HepG2 (cell line): ENCODE measurements at regions not wholly inside any gene's neighbourhood (a gene's known extent, or its start where the extent isn't known, plus 50 kb on each side); places are given as distances from the start of the nearest gene placed in this dataset.

Source experiments
- ATAC-seq: fragments of 200-7000 bp; cut with Tn5 transposase; 3 replicates; pipeline ENCODE4 v1.9.1; 2020; ENCODE audit warnings: mild to moderate bottlenecking, moderate library complexity
- BruUV-seq: library from RNA; stranded (reverse); fragments of 400-500 nt; replicated peaks from 2 replicates; lab custom pipeline; 2021; lab: Mats Ljungman, UMichigan
- CTCF ChIA-PET: fragments of 300-600 bp; formaldehyde crosslinking; extraction: SDS; loops from one replicate; lab custom pipeline; 2021; ENCODE audit warnings: low total read pairs, inconsistent platforms, low intra/inter-chr PET ratio; lab: Yijun Ruan, JAX
- POLR2A ChIA-PET: fragments of 350-600 bp; sonication (Branson Sonifier 250); formaldehyde crosslinking; loops from one replicate; lab custom pipeline; 2020; ENCODE audit warnings: antibody characterized with exemption, inconsistent platforms; lab: Yijun Ruan, JAX
- DNase-seq: peaks from one replicate; pipeline ENCODE4 v3.0.0-alpha.2; 2015; ENCODE audit warnings: low spot score
- FAIRE-seq: peaks from 3 replicates; lab custom pipeline; 2011; peaks lifted over from hg19 to GRCh38; lab: Jason Lieb, UNC
- H2AFZ ChIP-seq: one replicate; pipeline ENCODE4 v1.6.1; 2011; ENCODE audit warnings: low read length, inconsistent platforms
- H3K27ac ChIP-seq: fragments of 300-600 bp; 3 replicates; pipeline ENCODE4 v1.8.0; 2011; ENCODE audit warnings: mixed run types, mild to moderate bottlenecking, mixed read lengths, low read length, inconsistent platforms; ENCODE audit not compliant: insufficient read depth; ENCODE audit errors: extremely low read length
- H3K27me3 ChIP-seq, 2 experiments: fragments of 200-600 bp in 1 of 2; 2 replicates in 1 of 2; 3 replicates in 1 of 2; pipeline versions ENCODE4 v1.6.0 to v1.8.0; 2011; ENCODE audit warnings: low read length in 2 of 2, mild to moderate bottlenecking in 2 of 2, moderate library complexity in 2 of 2, inconsistent platforms in 1 of 2; ENCODE audit not compliant: insufficient read depth in 2 of 2, control insufficient read depth in 1 of 2
- H3K36me3 ChIP-seq, 2 experiments: fragments of 200-600 bp in 1 of 2; replicated peaks in 1 of 2; 2 replicates in 1 of 2; 3 replicates in 1 of 2; pipeline versions ENCODE4 v1.5.1 to v1.8.0; 2011; ENCODE audit warnings: low read length in 2 of 2, inconsistent platforms in 1 of 2; ENCODE audit not compliant: insufficient read depth in 2 of 2, control insufficient read depth in 1 of 2
- H3K4me1 ChIP-seq: 2 replicates; pipeline ENCODE4 v1.5.1; 2012; ENCODE audit warnings: low read length, inconsistent platforms; ENCODE audit not compliant: insufficient read depth
- H3K4me2 ChIP-seq: 2 replicates; pipeline ENCODE4 v1.6.0; 2011; ENCODE audit warnings: low read depth, low read length, inconsistent platforms
- H3K4me3 ChIP-seq, 3 experiments: fragments of 200-600 bp in 1 of 3; sonication (generic), shearing (Covaris generic) in 1 of 3; replicated peaks in 1 of 3; 2 replicates each; pipeline ENCODE4 v1.5.1; 2011 to 2016; ENCODE audit warnings: low read length in 3 of 3, inconsistent platforms in 2 of 3, low read depth in 2 of 3, mild to moderate bottlenecking in 2 of 3, control low read depth in 1 of 3, mixed read lengths in 1 of 3; ENCODE audit not compliant: insufficient read depth in 1 of 3
- H3K79me2 ChIP-seq: one replicate; pipeline ENCODE4 v1.6.1; 2011; ENCODE audit warnings: low read length, inconsistent platforms; ENCODE audit not compliant: insufficient read depth
- H3K9ac ChIP-seq: 2 replicates; pipeline ENCODE4 v1.6.0; 2011; ENCODE audit warnings: mild to moderate bottlenecking, low read depth, low read length, inconsistent platforms; ENCODE audit not compliant: insufficient read depth
- H3K9me3 ChIP-seq: 2 replicates; pipeline ENCODE4 v1.5.1; 2012; ENCODE audit warnings: mild to moderate bottlenecking, low read length
- H4K20me1 ChIP-seq: 2 replicates; pipeline ENCODE4 v1.6.0; 2011; ENCODE audit warnings: inconsistent platforms, mild to moderate bottlenecking, low read length, moderate library complexity; ENCODE audit not compliant: insufficient read depth
- CREM ChIP-seq, 2 experiments: sonication (generic) in 1 of 2; formaldehyde crosslinking in 1 of 2; IDR thresholded peaks; 2 replicates each; pipeline versions ENCODE4 v1.4.0 to v1.6.1; 2016 to 2020; ENCODE audit warnings: antibody characterized with exemption in 1 of 2, mild to moderate bottlenecking in 1 of 2, missing genetic modification reagents in 1 of 2
- FOXO4 ChIP-seq: sonication (generic); formaldehyde crosslinking; conservative IDR thresholded peaks from 2 replicates; pipeline ENCODE4 v1.8.1; 2023; ENCODE audit warnings: missing genetic modification reagents
- KLF16 ChIP-seq, 2 experiments: sonication (generic) in 1 of 2; formaldehyde crosslinking in 1 of 2; IDR thresholded peaks; 2 replicates each; pipeline versions ENCODE4 v1.6.1 to v1.8.0; 2016 to 2023; ENCODE audit warnings: missing genetic modification reagents in 2 of 2, missing compliant biosample characterization in 1 of 2
- KMT2B ChIP-seq: IDR thresholded peaks from 2 replicates; pipeline ENCODE4 v1.6.1; 2016; ENCODE audit warnings: missing genetic modification reagents, missing compliant biosample characterization
- NONO ChIP-seq, 2 experiments: fragments of 450-650 bp in 1 of 2; sonication (generic) in 1 of 2; formaldehyde crosslinking in 1 of 2; IDR thresholded peaks in 1 of 2; conservative IDR thresholded peaks in 1 of 2; 2 replicates each; pipeline versions ENCODE4 v1.6.1 to v1.8.0; 2017 to 2022; ENCODE audit warnings: mild to moderate bottlenecking in 1 of 2, missing genetic modification reagents in 1 of 2, moderate library complexity in 1 of 2
- PHF20 ChIP-seq: sonication (generic); formaldehyde crosslinking; IDR thresholded peaks from 2 replicates; pipeline ENCODE4 v1.5.0; 2020; ENCODE audit warnings: mild to moderate bottlenecking, missing genetic modification reagents
- POLR2AphosphoS2 ChIP-seq: IDR thresholded peaks from 2 replicates; pipeline ENCODE4 v1.6.1; 2011; ENCODE audit warnings: low read depth, low read length, improper control_type of control experiment
- TBL1XR1 ChIP-seq: fragments of 150-350 bp; IDR thresholded peaks from 2 replicates; pipeline ENCODE4 v1.6.1; 2014; ENCODE audit warnings: borderline replicate concordance, low read length; ENCODE audit not compliant: partially characterized antibody
- TOPORS ChIP-seq: sonication (generic); formaldehyde crosslinking; IDR thresholded peaks from 2 replicates; pipeline ENCODE4 v1.8.0; 2023; ENCODE audit warnings: mild to moderate bottlenecking, missing genetic modification reagents
- ZBTB20 ChIP-seq: sonication (generic); formaldehyde crosslinking; IDR thresholded peaks from 2 replicates; pipeline ENCODE4 v1.8.1; 2023; ENCODE audit warnings: missing genetic modification reagents, low read depth, mild to moderate bottlenecking, borderline replicate concordance
- ZBTB37 ChIP-seq: sonication (generic); formaldehyde crosslinking; IDR thresholded peaks from 2 replicates; pipeline ENCODE4 v1.4.0; 2020; ENCODE audit warnings: mild to moderate bottlenecking, missing genetic modification reagents
- ZHX2 ChIP-seq, 2 experiments: sonication (generic) in 1 of 2; formaldehyde crosslinking in 1 of 2; IDR thresholded peaks; 2 replicates each; pipeline versions ENCODE4 v1.6.1 to v1.9.0; 2014 to 2022; ENCODE audit warnings: antibody characterized with exemption in 1 of 2, borderline replicate concordance in 1 of 2, inconsistent platforms in 1 of 2, low read depth in 1 of 2, missing genetic modification reagents in 1 of 2
- ZNF296 ChIP-seq: sonication (generic); formaldehyde crosslinking; conservative IDR thresholded peaks from 2 replicates; pipeline ENCODE4 v1.5.0; 2020; ENCODE audit warnings: mild to moderate bottlenecking, missing genetic modification reagents
- ZNF441 ChIP-seq: sonication (generic); formaldehyde crosslinking; IDR thresholded peaks from 2 replicates; pipeline ENCODE4 v1.7.0; 2021; ENCODE audit warnings: missing genetic modification reagents, borderline replicate concordance
- ZNF614 ChIP-seq: IDR thresholded peaks from 2 replicates; pipeline ENCODE4 v1.6.1; 2018; ENCODE audit warnings: missing biosample characterization, missing genetic modification reagents, inconsistent platforms, borderline replicate concordance
- WGBS: methylation state at CpG from one replicate; pipeline ENCODE4 v1.1.6; 2017; ENCODE audit warnings: low lambda C conversion rate; 5-methylcytosine and 5-hydroxymethylcytosine counted together
- in situ Hi-C: cut with HindIII; loops from 2 replicates; pipeline ENCODE4 v1.10.0; 2017; ENCODE audit warnings: low pct_unique_long_range_greater_than_20kb; ENCODE audit not compliant: extremely low pct_ligation_motif_present
- intact Hi-C: fragments of 100-400 bp; cut with micrococcal nuclease; formaldehyde crosslinking; loops from one replicate; pipeline ENCODE4 v1.10.0; 2022; ENCODE audit not compliant: unreplicated experiment

GRCh38 chr9:87073692-87074091 lies 126.4 kb upstream of the GAS1 start (continued):
- TF ChIP-seq NONO (IDR thresholded peaks at IDR 0.05) (no peak), NONO (CRISPR knock-in tag; conservative IDR thresholded peaks at IDR 0.05) (no peak), KMT2B (CRISPR knock-in tag) (no peak), FOXO4 (no peak), ZNF296 (CRISPR knock-in tag) (no peak), CREM (IDR thresholded peaks at IDR 0.05) (no peak), CREM (CRISPR knock-in tag; IDR thresholded peaks at IDR 0.05) (no peak), ZNF441 (CRISPR knock-in tag) (no peak), KLF16 (CRISPR knock-in tag; IDR thresholded peaks at IDR 0.05) (no peak), POLR2AphosphoS2 (no peak)

- intact Hi-C loops = no loop called here
Measured at GRCh38 chr9:87075537-87075936, 128.2 kb upstream of the GAS1 start.

More at GRCh38 chr9:87075537-87075936, 128.2 kb upstream of the GAS1 start:
- Histone ChIP-seq H3K79me2 (no peaks in the 10 kb centered on the region), H2AFZ (no peak overlapping the region), H3K9ac (no peak overlapping the region), H3K4me1 (no peaks in the 10 kb centered on the region), H3K4me2 (no peak overlapping the region), H3K27me3 (no peaks in the 10 kb centered on the region), H3K27ac (no peak overlapping the region), H3K36me3 (no peaks in the 10 kb centered on the region), H4K20me1 (no peaks in the 10 kb centered on the region), H3K4me3 (no peak overlapping the region), H3K9me3 (no peaks in the 10 kb centered on the region)
- FAIRE-seq (no peak), DNase-seq (no peak), ATAC-seq (no peak)
- POLR2A ChIA-PET = no interaction called here
- in situ Hi-C loops = no loop called here
- no TSS peak for BruUV-seq
- CTCF ChIA-PET = no interaction called here
- TF ChIP-seq TBL1XR1 (no peak), ZBTB37 (CRISPR knock-in tag) (no peak), ZBTB20 (no peak), TOPORS (CRISPR knock-in tag) (no peak), ZNF614 (CRISPR knock-in tag) (no peak), PHF20 (CRISPR knock-in tag) (no peak), ZHX2 (IDR thresholded peaks at IDR 0.05; ENCODE audit: low read depth) (no peak), ZHX2 (CRISPR knock-in tag; IDR thresholded peaks at IDR 0.05; ENCODE audit: borderline replicate concordance) (no peak)
- 82% methylated on average over 3 of the region's 3 CpGs for WGBS
